Astrocyte of the cerebellum (primary cell): ENCODE measurements at regions not wholly inside any gene's neighbourhood (a gene's known extent, or its start where the extent isn't known, plus 50 kb on each side); places are given as distances from the start of the nearest gene placed in this dataset.

Source experiments
- DNase-seq: peaks from one replicate; pipeline ENCODE4 v3.0.0-alpha.2; 2011; ENCODE audit warnings: low read depth
- H3K4me3 ChIP-seq: 2 replicates; pipeline ENCODE4 v1.5.1; 2011; ENCODE audit warnings: mild to moderate bottlenecking, low read depth, low read length, moderate library complexity
- in situ Hi-C: cut with HindIII; loops from 2 replicates; pipeline ENCODE4 v1.10.0; 2017; ENCODE audit warnings: low sequenced_read_pairs
- TF ChIP-seq, protein P1 (sequence below): IDR thresholded peaks from 2 replicates; pipeline ENCODE4 v1.5.1; 2012; ENCODE audit warnings: low read length, low read depth, moderate library complexity, mild to moderate bottlenecking; ENCODE audit errors: missing control alignments

DNA sequence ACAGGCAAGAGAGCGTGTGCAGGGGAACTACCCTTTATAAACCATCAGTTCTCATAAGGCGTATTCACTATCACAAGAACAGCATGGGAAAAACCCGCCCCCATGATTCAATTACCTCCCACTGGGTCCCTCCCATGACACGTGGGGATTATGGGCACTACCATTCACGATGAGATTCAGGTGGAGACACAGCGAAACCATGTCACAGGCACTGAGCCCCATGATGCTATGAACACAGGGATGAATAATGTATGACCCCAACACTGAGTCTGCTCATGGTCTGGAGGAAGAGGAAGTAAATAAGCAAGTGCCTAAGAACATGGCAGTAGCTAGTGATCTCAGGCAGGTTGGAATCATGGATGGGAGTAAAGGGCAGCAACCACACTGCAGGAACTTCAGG is 281.0 kb upstream of the ZNF462 start:
- TF ChIP-seq, protein P1, sequence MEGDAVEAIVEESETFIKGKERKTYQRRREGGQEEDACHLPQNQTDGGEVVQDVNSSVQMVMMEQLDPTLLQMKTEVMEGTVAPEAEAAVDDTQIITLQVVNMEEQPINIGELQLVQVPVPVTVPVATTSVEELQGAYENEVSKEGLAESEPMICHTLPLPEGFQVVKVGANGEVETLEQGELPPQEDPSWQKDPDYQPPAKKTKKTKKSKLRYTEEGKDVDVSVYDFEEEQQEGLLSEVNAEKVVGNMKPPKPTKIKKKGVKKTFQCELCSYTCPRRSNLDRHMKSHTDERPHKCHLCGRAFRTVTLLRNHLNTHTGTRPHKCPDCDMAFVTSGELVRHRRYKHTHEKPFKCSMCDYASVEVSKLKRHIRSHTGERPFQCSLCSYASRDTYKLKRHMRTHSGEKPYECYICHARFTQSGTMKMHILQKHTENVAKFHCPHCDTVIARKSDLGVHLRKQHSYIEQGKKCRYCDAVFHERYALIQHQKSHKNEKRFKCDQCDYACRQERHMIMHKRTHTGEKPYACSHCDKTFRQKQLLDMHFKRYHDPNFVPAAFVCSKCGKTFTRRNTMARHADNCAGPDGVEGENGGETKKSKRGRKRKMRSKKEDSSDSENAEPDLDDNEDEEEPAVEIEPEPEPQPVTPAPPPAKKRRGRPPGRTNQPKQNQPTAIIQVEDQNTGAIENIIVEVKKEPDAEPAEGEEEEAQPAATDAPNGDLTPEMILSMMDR = no peak
- no peak for DNase-seq
- H3K4me3 ChIP-seq = no peak overlapping the region
- in situ Hi-C loops = no loop called here

DNA sequence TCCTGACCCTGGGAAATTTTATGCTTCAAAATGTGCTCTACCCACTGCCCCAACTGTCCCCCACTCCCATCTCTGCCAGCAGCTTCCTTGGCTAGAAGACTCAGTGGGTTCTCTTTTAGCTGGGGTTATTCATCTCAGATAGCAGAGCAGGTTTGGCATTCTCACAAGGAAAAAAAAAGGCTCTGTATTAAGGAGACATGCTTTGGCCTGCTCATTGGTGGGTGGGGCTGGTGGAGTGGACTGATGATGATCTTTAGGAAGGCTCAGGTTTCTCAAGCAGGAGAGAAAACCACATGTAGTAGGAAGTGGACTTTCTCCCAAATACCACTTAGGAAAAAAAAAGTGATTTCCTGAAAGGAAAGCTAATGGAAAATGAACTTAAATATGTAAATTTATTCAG is 279.2 kb upstream of the ZNF462 start:
- DNase-seq = no peak
- TF ChIP-seq, protein P1 = no peak
- in situ Hi-C loops = no loop called here
- H3K4me3 ChIP-seq = no peak overlapping the region

DNA sequence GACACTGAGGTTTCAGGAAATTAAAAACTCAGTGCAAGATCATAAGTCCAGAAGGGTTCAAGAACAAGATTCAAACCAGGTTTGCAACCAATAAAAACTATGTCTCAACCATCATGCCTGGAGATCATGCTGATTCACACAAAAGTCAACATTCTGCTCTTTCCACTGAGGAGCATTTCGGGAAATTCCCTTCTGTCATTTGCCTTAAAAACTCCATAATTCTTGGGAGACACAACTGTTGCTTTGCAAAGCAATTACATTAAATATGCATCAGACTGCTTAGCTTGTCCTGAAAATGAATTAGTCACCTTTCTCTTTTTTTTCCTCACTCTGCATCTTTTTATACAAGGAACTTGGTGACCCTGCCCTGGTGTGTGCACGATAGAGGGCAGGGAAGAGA is 275.9 kb upstream of the ZNF462 start:
- no peak for DNase-seq
- in situ Hi-C loops = no loop called here
- no peak overlapping the region for H3K4me3 ChIP-seq
- TF ChIP-seq, protein P1 = no peak

DNA sequence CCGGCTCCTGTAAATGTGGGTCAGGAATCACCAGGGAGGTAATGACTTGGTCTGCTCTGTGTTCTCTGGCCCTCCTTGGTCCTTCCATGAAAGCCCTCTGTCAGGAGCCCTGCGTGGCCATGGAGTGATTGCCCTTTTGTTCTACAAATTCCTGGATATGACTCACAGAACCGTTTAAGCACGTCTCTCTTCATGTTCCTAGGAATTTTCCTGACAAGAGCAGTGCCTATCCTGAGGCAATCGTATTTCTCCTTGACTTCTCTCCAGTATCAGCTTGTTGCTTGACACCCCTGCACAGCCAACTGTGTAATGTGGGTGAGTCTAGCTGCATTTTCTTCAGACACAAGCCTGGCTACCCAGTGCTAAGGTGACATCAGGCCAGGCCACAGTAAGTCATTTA is 274.3 kb upstream of the ZNF462 start:
- peak; percentile 57 for DNase-seq
- TF ChIP-seq, protein P1 = no peak
- in situ Hi-C loops = no loop called here
- no peak overlapping the region for H3K4me3 ChIP-seq

DNA sequence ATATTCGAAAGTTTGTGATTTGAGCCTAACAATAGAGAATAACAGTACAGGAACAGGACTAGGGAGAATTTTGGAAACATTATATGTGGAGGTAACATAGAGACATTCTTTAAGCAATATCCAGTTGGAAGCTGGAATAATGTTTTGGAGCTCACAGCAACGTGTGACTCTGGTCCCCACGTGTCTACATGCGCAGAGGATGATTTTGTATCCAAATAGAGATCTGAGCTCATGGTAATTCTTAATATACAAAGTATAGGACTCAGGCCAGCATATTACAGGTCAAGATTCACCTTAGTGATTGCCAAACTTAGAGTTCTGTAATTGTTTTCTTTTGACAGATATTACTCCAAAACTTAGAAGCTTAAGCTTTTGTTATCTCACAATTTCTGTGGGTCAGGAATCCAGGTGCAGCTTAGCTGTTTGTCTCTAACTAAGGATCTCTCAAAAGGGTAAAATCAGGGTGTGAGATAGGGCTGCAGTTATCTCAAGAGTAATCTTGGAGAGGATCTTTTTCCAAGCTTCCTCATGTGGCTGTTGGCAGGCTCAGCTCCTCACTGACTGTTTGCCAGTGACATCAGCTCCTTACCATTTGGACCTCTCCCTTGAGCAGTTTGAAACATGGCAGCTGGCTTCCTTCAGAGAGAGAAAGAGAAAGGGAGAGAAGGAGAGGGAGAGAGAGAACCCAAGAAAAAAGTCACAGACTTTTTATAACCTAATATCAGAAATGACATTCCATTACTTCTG is 272.0 kb upstream of the ZNF462 start:
- in situ Hi-C loops = no loop called here
- TF ChIP-seq, protein P1 = no peak
- DNase-seq = no peak
- no peak overlapping the region for H3K4me3 ChIP-seq

DNA sequence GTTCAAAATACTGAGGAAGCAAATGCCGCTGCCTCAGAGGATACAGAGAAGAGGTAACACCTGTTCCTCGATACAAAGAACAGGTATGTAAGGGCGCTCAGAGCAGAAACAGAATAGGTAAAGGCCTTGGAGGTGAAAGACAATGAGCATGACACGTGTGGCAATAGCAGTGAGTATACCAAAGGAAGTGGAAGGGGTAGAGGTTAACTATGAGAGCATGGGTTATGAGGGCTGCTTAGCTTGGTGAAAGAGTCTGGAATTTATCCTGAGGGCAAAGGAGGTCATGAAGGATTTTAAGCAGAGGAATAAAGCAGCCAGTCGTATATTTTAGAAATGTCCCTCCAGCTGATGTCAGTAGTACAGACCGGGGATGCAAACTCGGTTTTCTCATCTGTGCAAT is 269.8 kb upstream of the ZNF462 start:
- no peak for DNase-seq
- in situ Hi-C loops = no loop called here
- H3K4me3 ChIP-seq = no peak overlapping the region
- TF ChIP-seq, protein P1 = no peak

DNA sequence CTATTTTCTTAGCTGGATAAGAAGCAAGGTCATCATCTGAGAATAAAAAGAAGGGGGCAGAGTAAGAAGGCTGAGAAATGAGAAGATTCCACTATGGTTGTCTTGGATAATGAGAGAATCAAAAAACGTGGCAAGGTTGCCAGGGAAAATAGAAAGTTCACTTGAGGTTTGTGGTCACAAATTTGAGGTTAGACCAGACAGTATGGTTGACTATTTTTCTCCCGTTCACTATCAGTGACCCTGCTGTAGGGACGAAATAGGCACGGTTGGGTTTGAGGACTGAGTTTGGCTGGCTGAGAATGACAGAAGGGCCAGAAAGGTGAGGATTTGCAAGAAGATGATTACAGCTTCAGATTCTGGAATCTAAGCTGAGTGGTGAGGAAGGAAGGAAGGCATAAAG is 266.0 kb upstream of the ZNF462 start:
- H3K4me3 ChIP-seq = no peak overlapping the region
- in situ Hi-C loops = no loop called here
- no peak for DNase-seq

More for the DNA sequence above, 266.0 kb upstream of the ZNF462 start:
- TF ChIP-seq, protein P1 = no peak
